H1 (cell line): ENCODE measurements at regions not wholly inside any gene's neighbourhood (a gene's known extent, or its start where the extent isn't known, plus 50 kb on each side); places are given as distances from the start of the nearest gene placed in this dataset.

Experiments used
- BCL11A ChIP-seq, 2 experiments: IDR thresholded peaks; one replicate each; pipeline ENCODE4 v1.6.1; 2011; ENCODE audit warnings: low read depth in 2 of 2, low read length in 2 of 2, mild to moderate bottlenecking in 2 of 2
- CHD7 ChIP-seq: fragments of 300-600 bp; sonication (generic); IDR thresholded peaks from 2 replicates; pipeline ENCODE4 v1.7.1; 2012; ENCODE audit warnings: low read length, moderate library complexity, mild to moderate bottlenecking, inconsistent platforms; ENCODE audit not compliant: insufficient replicate concordance
- NANOG ChIP-seq: IDR thresholded peaks from 2 replicates; pipeline ENCODE4 v1.6.1; 2011; ENCODE audit warnings: low read length, low read depth, mild to moderate bottlenecking, inconsistent platforms; ENCODE audit not compliant: insufficient read depth, poor library complexity, severe bottlenecking
- SP1 ChIP-seq: IDR thresholded peaks from 2 replicates; pipeline ENCODE4 v1.6.1; 2011; ENCODE audit warnings: low read depth, low read length
- TAF7 ChIP-seq: optimal IDR thresholded peaks from 2 replicates; pipeline ENCODE3; 2011; ENCODE audit warnings: low read depth, mild to moderate bottlenecking, inconsistent platforms, low read length, moderate library complexity, borderline replicate concordance

- no peak for TF ChIP-seq CHD7
- no peak for TF ChIP-seq SP1
- no peak for TF ChIP-seq BCL11A (IDR thresholded peaks at IDR 0.05; ENCODE audit: low read depth in 2 of 2, low read length in 2 of 2)
- TF ChIP-seq TAF7 = no peak
- no peak for TF ChIP-seq NANOG
Measured at GRCh38 chr1:181150842-181151241, 62.3 kb downstream of the IER5 start (continued).
